ENCODE measurements at regions not wholly inside any gene's neighbourhood (a gene's known extent, or its start where the extent isn't known, plus 50 kb on each side); places are given as distances from the start of the nearest gene placed in this dataset.
"Not testable (repeated sequence)": the region's sequence is repeated elsewhere in the genome, so short reads cannot be mapped to it uniquely, and the experiment has no call there.

GRCh38 chr4:138629669-138630068 is 385.9 kb upstream of the NOCT start:
- Histone ChIP-seq H3K9me3 (ENCODE audit: control insufficient read depth, insufficient read depth, low read depth, low read length) (no peaks in the 10 kb centered on the region), H3K36me3 (ENCODE audit: control insufficient read depth, insufficient read depth, low read length) (no peaks in the 10 kb centered on the region), H3K27me3 (ENCODE audit: control insufficient read depth, insufficient read depth, low read length) (no peaks in the 10 kb centered on the region), H3K4me3 (ENCODE audit: low read depth, low read length) (no peak overlapping the region), H3K4me1 (ENCODE audit: control insufficient read depth, insufficient read depth, low read length) (peaks cover 8% of the 10 kb centered on the region), H3K27ac (ENCODE audit: low read depth, low read length) (no peak overlapping the region), H3K9ac (ENCODE audit: low read length) (no peak overlapping the region)

GRCh38 chr4:138627096-138627495 is 384.9 kb upstream of the SLC7A11 start:
- Histone ChIP-seq H3K27ac (ENCODE audit: low read depth, low read length) (no peak overlapping the region), H3K4me3 (ENCODE audit: low read depth, low read length) (no peak overlapping the region), H3K27me3 (ENCODE audit: control insufficient read depth, insufficient read depth, low read length) (no peaks in the 10 kb centered on the region), H3K9ac (ENCODE audit: low read length) (no peak overlapping the region), H3K36me3 (ENCODE audit: control insufficient read depth, insufficient read depth, low read length) (no peaks in the 10 kb centered on the region), H3K9me3 (ENCODE audit: control insufficient read depth, insufficient read depth, low read depth, low read length) (peaks cover 12% of the 10 kb centered on the region), H3K4me1 (ENCODE audit: control insufficient read depth, insufficient read depth, low read length) (peaks cover 8% of the 10 kb centered on the region)

GRCh38 chr4:138622362-138622761 is 380.2 kb upstream of the SLC7A11 start:
- H3K9me3 ChIP-seq (ENCODE audit: control insufficient read depth, insufficient read depth, low read depth, low read length), result peaks cover 21% of the 10 kb centered on the region
- not testable (repeated sequence) for H3K36me3 ChIP-seq (ENCODE audit: control insufficient read depth, insufficient read depth, low read length); H3K4me1 ChIP-seq (ENCODE audit: control insufficient read depth, insufficient read depth, low read length); H3K27ac ChIP-seq (ENCODE audit: low read depth, low read length); H3K27me3 ChIP-seq (ENCODE audit: control insufficient read depth, insufficient read depth, low read length); H3K4me3 ChIP-seq (ENCODE audit: low read depth, low read length); H3K9ac ChIP-seq (ENCODE audit: low read length)

- Histone ChIP-seq H3K9me3 (ENCODE audit: control insufficient read depth, insufficient read depth, low read depth, low read length) (peaks cover 14% of the 10 kb centered on the region), H3K27me3 (ENCODE audit: control insufficient read depth, insufficient read depth, low read length) (no peaks in the 10 kb centered on the region), H3K9ac (ENCODE audit: low read length) (no peak overlapping the region), H3K27ac (ENCODE audit: low read depth, low read length) (no peak overlapping the region), H3K4me3 (ENCODE audit: low read depth, low read length) (no peak overlapping the region), H3K36me3 (ENCODE audit: control insufficient read depth, insufficient read depth, low read length) (no peaks in the 10 kb centered on the region), H3K4me1 (ENCODE audit: control insufficient read depth, insufficient read depth, low read length) (peaks cover 30% of the 10 kb centered on the region)
These were observed 374.6 kb upstream of the SLC7A11 start for GRCh38 chr4:138616775-138617174.

- H3K36me3 ChIP-seq (ENCODE audit: control insufficient read depth, insufficient read depth, low read length), result no peaks in the 10 kb centered on the region
- H3K27me3 ChIP-seq (ENCODE audit: control insufficient read depth, insufficient read depth, low read length), result no peaks in the 10 kb centered on the region
- H3K4me1 ChIP-seq (ENCODE audit: control insufficient read depth, insufficient read depth, low read length), result peaks cover 37% of the 10 kb centered on the region
- H3K9ac ChIP-seq (ENCODE audit: low read length), result no peak overlapping the region
- peak overlapping the region; percentile 48; the same call in 1 of the 2 replicates for H3K27ac ChIP-seq (ENCODE audit: low read depth, low read length)
- H3K9me3 ChIP-seq (ENCODE audit: control insufficient read depth, insufficient read depth, low read depth, low read length), result peaks cover 9% of the 10 kb centered on the region
- H3K4me3 ChIP-seq (ENCODE audit: low read depth, low read length), result no peak overlapping the region
These were observed 372.4 kb upstream of the SLC7A11 start for GRCh38 chr4:138614398-138615142.

- Histone ChIP-seq H3K4me1 (ENCODE audit: control insufficient read depth, insufficient read depth, low read length) (peaks cover 37% of the 10 kb centered on the region), H3K27me3 (ENCODE audit: control insufficient read depth, insufficient read depth, low read length) (no peaks in the 10 kb centered on the region), H3K9me3 (ENCODE audit: control insufficient read depth, insufficient read depth, low read depth, low read length) (peaks cover 9% of the 10 kb centered on the region), H3K4me3 (ENCODE audit: low read depth, low read length) (no peak overlapping the region), H3K36me3 (ENCODE audit: control insufficient read depth, insufficient read depth, low read length) (no peaks in the 10 kb centered on the region), H3K9ac (ENCODE audit: low read length) (no peak overlapping the region), H3K27ac (ENCODE audit: low read depth, low read length) (no peak overlapping the region)
These were observed 370.3 kb upstream of the SLC7A11 start for GRCh38 chr4:138612428-138612827.

- Histone ChIP-seq H3K4me3 (ENCODE audit: low read depth, low read length) (no peak overlapping the region), H3K36me3 (ENCODE audit: control insufficient read depth, insufficient read depth, low read length) (no peaks in the 10 kb centered on the region), H3K9me3 (ENCODE audit: control insufficient read depth, insufficient read depth, low read depth, low read length) (peaks cover 9% of the 10 kb centered on the region), H3K4me1 (ENCODE audit: control insufficient read depth, insufficient read depth, low read length) (peaks cover 37% of the 10 kb centered on the region), H3K27ac (ENCODE audit: low read depth, low read length) (0 out of 2 replicates have a peak overlapping the region, but pooled peaks have one; percentile 3), H3K9ac (ENCODE audit: low read length) (no peak overlapping the region), H3K27me3 (ENCODE audit: control insufficient read depth, insufficient read depth, low read length) (no peaks in the 10 kb centered on the region)
These were observed 369.6 kb upstream of the SLC7A11 start for GRCh38 chr4:138611721-138612120.

- no peaks in the 10 kb centered on the region for H3K36me3 ChIP-seq (ENCODE audit: control insufficient read depth, insufficient read depth, low read length)
- H3K27ac ChIP-seq (ENCODE audit: low read depth, low read length), result no peak overlapping the region
- H3K27me3 ChIP-seq (ENCODE audit: control insufficient read depth, insufficient read depth, low read length), result no peaks in the 10 kb centered on the region
- no peak overlapping the region for H3K9ac ChIP-seq (ENCODE audit: low read length)
- peaks cover 13% of the 10 kb centered on the region for H3K9me3 ChIP-seq (ENCODE audit: control insufficient read depth, insufficient read depth, low read depth, low read length)
- H3K4me3 ChIP-seq (ENCODE audit: low read depth, low read length), result no peak overlapping the region
- peaks cover 37% of the 10 kb centered on the region for H3K4me1 ChIP-seq (ENCODE audit: control insufficient read depth, insufficient read depth, low read length)
These were observed 368.9 kb upstream of the SLC7A11 start for GRCh38 chr4:138611017-138611416.

- Histone ChIP-seq H3K36me3 (ENCODE audit: control insufficient read depth, insufficient read depth, low read length) (no peaks in the 10 kb centered on the region), H3K4me1 (ENCODE audit: control insufficient read depth, insufficient read depth, low read length) (peaks cover 37% of the 10 kb centered on the region), H3K9ac (ENCODE audit: low read length) (no peak overlapping the region), H3K27ac (ENCODE audit: low read depth, low read length) (no peak overlapping the region), H3K9me3 (ENCODE audit: control insufficient read depth, insufficient read depth, low read depth, low read length) (peaks cover 4% of the 10 kb centered on the region; the same call in 1 of the 2 replicates), H3K27me3 (ENCODE audit: control insufficient read depth, insufficient read depth, low read length) (no peaks in the 10 kb centered on the region), H3K4me3 (ENCODE audit: low read depth, low read length) (no peak overlapping the region)
These were observed 367.8 kb upstream of the SLC7A11 start for GRCh38 chr4:138609943-138610350.

- no peak overlapping the region for H3K9ac ChIP-seq (ENCODE audit: low read length)
- H3K27ac ChIP-seq (ENCODE audit: low read depth, low read length), result no peak overlapping the region
- H3K4me1 ChIP-seq (ENCODE audit: control insufficient read depth, insufficient read depth, low read length), result no peaks in the 10 kb centered on the region
- H3K9me3 ChIP-seq (ENCODE audit: control insufficient read depth, insufficient read depth, low read depth, low read length), result peaks cover 23% of the 10 kb centered on the region
- no peaks in the 10 kb centered on the region for H3K27me3 ChIP-seq (ENCODE audit: control insufficient read depth, insufficient read depth, low read length)
- no peak overlapping the region for H3K4me3 ChIP-seq (ENCODE audit: low read depth, low read length)
- H3K36me3 ChIP-seq (ENCODE audit: control insufficient read depth, insufficient read depth, low read length), result no peaks in the 10 kb centered on the region
These were observed 362.4 kb upstream of the SLC7A11 start for GRCh38 chr4:138604556-138604955.

- no peaks in the 10 kb centered on the region for H3K36me3 ChIP-seq (ENCODE audit: control insufficient read depth, insufficient read depth, low read length)
- H3K27me3 ChIP-seq (ENCODE audit: control insufficient read depth, insufficient read depth, low read length), result no peaks in the 10 kb centered on the region
- no peak overlapping the region for H3K9ac ChIP-seq (ENCODE audit: low read length)
- no peaks in the 10 kb centered on the region for H3K4me1 ChIP-seq (ENCODE audit: control insufficient read depth, insufficient read depth, low read length)
- H3K9me3 ChIP-seq (ENCODE audit: control insufficient read depth, insufficient read depth, low read depth, low read length), result peaks cover 23% of the 10 kb centered on the region
- no peak overlapping the region for H3K27ac ChIP-seq (ENCODE audit: low read depth, low read length)
- no peak overlapping the region for H3K4me3 ChIP-seq (ENCODE audit: low read depth, low read length)
These were observed 360.5 kb upstream of the SLC7A11 start for GRCh38 chr4:138602664-138603063.

Data from HUES6 (cell line).